GM19463 (cell line): ENCODE measurements at regions not wholly inside any gene's neighbourhood (a gene's known extent, or its start where the extent isn't known, plus 50 kb on each side); places are given as distances from the start of the nearest gene placed in this dataset.

ENCODE experiments used
- ATAC-seq: cut with Tn5 transposase; IDR thresholded peaks from one replicate; pipeline ENCODE4 v1.9.1; 2021; ENCODE audit warnings: mild to moderate bottlenecking, moderate library complexity; ENCODE audit not compliant: unreplicated experiment

DNA sequence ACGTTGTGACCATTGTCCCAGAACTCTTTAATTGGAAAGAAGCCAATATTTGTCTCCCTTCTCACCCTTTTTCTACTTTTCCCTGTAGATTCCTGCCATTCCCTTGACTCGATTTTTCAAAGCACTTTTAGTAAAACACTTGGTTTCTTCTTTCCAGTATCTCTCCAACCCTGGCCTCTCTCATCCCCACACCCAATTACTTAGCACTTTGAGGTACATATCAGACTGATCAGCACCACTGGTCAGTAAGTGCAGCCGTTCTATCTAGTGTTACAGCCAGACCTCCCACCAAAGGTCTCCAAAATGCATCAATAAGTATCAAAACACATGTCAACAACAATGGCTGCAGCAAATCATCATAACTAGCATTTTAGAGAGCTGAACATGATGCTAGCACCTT, 141.9 kb downstream of the BTG1 start:
- no peak for ATAC-seq

DNA sequence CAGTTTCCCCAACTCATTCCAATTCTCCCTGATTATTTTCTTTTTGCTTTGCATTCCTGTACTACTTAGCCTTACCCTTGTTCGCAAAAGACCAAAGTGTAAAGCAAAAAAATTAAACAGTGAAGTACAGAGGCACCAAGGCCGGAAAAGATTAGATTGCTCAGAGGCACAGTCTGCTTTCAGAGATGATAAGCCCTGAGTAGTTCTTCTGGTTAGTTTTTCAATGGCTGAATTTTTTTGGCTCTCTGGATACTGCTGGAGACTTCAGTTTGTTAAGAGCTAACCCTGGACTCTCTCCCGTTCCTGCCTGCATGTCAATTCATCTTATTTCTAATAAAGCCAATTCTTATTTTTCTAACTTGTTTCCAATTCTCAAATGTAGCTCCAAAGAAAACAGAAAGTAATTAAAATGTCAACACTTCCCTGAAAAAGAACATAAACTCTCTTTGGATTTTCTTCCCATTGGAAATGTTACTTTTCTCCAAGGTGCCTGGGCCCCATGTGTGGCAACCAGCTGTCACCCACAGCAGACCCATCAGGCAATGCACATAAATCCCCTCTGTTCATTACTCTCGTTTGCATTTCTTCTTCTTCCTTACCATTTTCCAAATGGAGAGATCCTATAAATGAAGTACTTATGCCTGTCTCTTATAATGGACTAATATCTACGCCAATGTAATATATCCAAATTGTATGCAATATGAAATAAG, 142.8 kb downstream of the BTG1 start:
- no peak for ATAC-seq

DNA sequence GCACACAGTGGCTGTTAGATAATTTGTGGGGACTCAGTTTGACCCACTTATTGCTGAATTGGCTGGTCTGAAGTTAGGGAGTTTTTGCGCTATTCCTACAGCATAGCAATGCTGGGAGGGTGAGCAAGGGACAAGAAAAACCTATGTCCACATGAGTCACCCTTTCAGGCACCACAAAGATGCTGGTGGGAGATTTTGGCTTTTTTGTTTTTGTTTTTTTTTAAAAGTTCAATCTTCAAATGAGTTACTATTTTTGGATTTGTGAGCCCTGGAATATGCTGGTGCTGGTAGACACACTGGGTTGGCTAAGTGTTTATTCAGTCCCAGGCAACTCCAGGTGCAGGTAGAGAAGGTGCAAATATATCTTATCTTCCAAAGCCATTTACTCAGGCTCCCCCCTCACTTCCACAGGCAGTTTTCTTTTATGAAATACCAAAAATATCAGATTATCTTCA, 143.4 kb downstream of the BTG1 start:
- no peak for ATAC-seq

DNA sequence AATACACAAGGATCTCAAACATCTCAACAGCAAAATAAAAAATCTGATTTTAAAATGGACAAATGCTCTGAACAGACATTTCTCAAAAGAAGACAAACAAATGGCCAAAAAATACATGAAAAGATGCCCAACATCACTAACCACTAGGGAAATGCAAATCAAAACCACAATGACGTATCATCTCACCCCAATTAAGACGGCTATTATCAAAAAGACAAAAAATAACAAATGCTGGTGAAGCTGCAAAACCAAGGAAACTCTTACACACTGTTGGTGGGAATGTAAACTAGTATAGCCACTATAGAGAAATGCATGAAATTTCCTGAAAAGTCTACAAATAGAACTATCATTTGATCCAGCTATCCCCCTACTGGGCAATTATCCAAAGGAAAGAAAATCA, 145.0 kb downstream of the BTG1 start:
- ATAC-seq, result no peak

DNA sequence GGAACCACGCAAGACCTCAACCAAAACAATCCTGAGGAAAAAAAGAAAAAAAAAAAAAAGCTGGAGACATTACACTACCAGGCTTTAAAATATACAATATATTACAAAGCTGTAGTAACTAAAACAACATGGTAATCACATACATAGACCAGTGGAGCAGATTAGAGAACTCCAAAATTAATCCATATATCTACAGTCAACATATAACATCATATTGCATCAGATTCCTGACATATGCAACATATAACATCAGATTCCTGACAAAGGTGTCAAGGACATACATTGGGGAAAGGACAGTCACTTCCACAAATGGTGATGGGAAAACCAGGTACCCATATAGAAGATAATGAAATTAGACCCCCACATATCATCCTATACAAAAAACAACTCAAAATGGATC, 145.8 kb downstream of the BTG1 start:
- no peak for ATAC-seq

DNA sequence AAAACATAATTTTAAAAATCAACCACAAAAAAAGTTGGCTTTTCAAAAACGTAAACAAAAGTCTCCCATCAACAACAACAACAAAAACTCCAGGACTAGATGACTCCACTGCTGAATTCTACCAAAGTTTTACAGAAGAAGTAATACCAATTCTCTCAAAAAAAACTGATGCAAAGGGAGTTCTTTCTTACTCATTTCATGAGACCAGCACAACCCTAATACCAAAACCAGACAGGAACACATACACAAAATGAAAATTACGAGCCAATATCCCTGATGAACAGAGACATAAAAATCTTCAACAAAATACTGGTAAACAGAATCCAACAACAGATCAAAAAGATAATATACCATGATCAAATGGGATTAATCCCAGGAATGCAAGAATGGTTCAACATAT, 147.3 kb downstream of the BTG1 start:
- no peak for ATAC-seq

DNA sequence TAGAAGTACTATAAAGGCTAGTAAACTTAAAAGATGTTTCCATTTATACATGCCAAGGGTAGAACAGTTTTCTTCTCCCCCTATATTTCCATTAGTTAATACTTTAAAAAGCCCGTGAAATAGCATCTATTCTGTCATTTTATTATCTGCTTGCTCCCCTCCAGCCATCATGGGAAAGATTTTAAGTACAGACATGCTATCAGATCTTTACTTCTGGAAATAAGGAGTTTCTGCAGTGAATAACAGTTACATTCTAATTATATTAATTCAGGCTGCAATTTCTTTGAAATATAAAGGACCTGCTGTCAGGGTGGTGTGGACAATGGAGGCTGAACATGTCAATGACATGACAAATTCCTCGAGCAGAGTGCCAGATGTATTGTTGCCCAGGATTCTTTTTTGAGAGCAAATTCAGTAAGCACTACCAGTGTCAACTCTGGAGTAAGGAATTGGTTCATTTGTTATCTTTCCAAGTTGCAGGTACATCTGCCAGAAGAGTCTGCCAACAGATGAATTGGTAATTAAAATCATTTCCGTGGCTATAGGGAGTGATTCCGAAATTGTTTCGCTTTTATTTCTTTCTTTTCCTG, 151.3 kb downstream of the BTG1 start:
- no peak for ATAC-seq

DNA sequence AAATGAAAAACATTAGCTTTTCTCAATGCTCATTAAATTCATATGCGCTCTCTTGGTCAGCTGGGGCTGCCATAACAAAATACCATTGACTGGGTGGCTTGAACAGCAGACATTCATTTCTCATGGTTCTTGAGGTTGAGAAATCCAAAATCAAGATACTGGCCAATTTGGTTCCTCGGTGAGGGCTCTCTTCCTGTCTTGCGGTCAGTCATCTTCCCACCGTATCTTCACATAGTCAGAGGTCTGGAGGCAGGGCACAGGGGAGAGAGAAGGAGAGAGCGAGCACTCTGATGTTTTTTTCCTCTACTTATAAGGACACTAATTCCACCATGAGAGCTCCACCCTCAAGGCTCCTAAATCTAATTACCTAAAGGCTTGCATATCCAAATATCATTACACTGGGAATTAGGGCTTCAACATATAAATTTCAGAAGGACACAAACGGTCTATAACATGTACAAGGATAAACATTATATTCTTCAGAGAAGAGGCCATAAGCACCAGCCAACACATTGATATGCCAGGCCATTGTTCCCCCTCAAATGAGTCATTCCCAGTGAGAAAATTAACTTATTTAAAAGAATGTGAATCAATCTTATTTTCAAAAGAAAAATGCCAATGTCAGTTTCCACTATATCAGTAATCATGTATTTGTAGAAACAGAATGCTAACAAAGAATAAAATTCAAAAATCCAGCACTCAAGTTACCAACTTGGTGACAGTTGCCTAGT, 152.2 kb downstream of the BTG1 start:
- no peak for ATAC-seq

DNA sequence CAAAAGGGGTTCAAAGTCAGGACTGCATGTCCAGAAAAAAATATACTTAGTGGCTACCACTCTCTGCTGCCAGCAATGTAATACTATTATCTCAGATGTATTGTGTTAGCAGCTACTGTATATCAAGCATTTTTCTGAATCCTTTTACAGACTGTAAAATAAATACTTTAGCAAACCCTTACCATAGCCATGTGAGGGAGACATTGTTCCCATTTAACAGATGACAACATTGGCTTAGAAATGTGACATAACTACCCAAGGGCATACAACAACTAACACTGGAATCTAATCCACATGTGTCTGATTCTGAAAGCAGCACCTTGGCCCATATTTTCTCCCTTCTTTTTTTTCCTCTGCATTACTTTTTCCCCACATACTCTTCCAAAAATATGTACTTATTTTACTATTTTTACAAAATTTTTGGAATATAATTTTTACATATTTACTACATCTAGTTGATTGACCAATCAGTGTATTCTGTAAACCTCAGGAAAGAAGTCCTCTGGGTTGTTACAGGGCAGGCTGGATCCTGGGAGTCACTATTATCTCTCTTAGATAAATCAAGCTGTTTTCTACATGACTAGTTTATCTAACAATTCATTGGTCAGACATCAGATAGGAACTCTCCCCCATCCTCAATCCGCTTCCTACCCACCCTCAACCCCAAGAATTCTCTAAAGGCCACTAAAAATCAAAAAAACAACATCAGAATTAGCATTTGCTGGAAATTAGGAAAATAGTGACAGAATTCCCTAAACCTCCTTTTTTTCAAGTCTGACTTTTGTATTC, 154.1 kb downstream of the BTG1 start:
- ATAC-seq, result peak; percentile 56

DNA sequence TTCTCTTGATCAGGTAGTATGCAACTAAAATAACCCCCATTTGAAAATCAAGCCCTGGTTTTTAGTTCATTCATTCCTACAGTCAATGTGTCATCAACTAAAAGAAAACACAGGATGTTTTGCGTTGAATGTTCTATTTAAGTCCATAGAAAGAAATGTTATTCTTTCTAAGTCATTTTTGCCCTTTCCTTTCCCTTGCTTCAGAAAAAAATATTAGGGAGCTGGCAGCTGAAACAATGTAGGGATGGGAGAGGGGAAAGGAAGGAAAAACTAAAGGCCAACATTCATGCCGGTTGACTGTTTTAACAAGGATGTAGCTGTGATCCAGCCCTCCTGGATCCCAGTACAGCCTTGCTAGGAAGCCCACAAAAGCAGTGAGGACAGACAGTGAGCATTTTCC, 155.1 kb downstream of the BTG1 start:
- no peak for ATAC-seq

DNA sequence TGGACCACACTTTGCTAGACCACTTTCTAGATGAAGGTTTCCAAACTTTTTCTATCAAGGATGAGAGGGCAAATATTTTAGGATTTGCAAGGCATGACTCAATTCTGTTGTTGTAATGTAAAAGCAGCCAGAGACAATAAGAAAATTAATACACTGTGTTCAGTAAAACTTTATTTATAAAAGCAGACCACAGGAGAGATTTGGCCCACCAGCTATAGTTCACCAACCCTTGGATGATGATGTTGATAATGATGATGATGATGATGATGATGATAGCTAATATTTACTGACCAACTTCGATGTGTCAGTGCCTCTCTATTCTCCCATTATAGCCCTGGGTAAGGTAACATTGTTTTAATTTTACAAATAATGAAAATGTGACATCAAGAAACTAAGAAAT, 156.5 kb downstream of the BTG1 start:
- no peak for ATAC-seq

DNA sequence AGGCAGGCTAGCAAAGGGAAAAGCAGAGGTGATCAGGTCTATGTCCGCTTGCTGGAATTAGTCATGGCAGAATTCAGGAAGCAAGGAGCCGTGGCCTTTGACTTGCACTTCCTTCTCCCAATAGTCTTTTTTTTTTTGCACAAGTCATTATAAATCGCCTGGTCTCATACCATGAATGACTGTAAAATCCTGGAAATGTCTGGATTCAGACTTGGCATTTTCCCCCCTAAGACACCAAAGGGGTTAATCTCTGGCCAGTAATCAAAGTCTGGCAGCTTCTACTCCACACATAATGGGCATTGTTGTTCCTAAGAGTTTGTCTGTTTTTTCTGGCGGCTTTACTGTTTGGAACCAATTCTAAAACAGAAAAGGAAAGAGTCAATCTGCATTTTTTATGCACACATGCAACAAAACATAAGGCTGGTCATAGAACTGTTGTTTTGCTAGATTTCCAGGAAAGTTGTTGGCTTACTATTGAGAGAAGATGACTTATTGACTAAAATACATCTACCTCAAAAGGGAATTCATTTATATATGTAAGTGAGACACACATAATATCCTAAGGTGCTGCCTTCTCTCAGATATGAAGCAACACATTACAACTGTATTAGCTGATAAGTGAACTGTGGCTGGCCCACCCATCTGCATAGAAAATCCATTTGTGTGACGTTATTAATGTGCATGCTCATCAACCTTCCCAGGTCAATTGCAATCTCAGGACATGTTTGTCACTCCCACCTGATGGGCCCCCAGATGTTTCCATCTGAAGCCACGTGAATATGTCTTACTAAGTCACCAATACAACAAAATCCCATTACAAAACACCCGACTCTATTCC, 157.3 kb downstream of the BTG1 start:
- no peak for ATAC-seq

DNA sequence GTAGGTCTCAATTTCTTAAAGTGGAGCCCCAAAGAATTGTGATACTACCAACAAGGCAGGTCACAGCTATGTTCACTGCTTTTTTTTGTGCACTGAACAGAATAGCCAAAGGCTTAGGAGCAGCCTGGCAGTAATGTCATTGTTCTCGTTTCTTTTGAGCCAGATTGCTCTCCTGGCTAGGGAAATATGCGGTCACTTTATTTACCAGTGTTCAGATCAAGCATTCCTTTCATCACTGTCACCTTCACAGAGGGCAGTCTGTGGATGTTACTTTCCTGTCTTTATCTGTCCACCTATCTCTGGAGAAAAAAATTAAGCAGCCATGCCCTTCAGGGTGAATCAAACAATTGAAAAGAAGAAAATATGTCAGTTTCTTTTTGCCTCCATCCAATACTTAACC, 159.6 kb downstream of the BTG1 start:
- no peak for ATAC-seq

DNA sequence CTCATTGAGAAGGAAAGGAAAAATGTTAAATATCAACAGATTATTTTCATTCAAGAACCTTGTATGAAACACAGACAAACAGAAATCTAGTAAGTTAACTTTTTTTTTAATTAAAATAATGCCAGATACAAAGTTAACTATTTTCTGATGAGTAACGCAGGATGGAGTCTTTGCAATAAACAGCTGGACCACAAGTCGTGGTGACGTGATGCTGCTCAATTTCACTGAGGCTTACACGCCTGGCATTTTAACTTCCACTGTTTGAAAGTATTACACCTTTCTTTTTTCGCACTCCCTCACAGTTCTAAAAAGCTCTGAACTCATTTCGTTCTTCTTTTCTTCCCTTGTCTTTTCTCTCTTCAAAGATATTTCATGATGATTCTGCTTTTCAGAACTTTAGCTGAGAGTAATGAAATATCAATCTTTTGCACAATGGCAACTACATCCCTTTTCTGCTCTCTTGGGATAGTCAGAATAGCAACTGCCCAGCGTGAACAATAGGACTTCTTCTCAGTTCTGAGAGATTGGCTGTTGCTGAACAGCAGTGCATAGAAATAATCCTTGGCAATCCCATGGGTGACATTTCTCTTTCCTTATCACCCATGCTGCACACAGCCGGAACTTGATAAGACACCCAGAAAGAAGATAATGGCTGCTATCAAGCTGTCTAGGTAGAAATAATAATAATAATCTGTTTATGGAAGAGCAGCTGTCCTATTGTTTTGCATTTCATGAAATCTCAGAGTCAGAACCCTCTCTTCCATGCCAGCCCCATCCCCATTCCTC, 160.5 kb downstream of the BTG1 start:
- ATAC-seq, result no peak

DNA sequence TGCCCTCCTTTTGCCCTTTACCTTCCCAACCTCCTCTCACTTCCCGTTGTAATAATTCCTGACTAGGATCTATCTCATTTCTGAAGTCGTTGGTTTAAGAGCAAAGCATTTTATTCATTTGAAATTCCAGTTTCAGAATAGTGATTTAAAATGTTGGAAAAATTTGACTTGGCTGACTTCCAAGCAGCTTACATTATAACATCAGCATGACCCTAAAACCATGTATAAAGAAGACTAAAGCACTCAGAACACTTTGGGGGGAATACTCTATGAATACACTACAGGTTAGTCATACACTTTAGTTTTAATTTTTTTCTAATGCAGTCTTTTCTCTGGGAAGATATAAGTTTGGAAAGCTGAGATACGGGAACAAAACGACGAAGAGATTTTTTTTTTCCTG, 161.1 kb downstream of the BTG1 start:
- no peak for ATAC-seq

DNA sequence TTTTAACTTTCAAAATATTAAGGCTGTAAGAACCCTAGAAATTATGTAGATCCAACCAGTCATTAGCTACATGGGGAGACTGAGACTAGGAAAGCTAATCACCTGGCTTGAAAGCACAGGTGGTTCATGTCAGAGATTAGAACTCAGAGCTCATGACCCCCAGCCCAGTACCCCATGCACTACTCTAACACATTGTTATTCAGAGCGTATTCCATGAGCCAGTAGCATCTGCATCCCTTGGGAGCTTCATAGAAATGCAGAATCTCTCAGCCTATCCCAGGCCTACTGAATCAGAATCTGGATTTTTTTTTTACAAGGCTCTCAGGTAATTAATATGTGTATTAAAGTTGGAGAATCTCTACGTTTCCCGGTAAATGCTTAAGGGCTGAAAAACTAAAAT, 161.7 kb downstream of the BTG1 start:
- ATAC-seq, result no peak

DNA sequence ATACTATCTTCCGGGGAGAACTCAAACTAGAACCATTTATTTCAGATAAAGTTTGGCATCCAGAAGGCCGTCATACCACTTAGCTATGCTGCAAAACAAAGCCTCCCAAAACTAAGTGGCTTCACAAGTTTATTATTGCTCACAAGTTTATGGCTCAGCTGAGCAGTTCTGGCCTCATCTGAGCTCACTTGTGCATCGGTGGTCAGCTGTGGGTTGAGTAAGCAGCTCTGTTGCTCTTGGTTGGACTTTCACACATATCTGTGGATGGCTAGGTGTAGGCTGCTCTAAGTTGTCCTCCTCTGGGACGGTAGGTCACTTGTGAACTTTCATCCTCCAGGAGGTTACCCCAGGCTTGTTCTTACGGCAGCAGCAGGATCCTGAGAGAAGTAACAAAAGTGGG, 162.7 kb downstream of the BTG1 start:
- no peak for ATAC-seq

DNA sequence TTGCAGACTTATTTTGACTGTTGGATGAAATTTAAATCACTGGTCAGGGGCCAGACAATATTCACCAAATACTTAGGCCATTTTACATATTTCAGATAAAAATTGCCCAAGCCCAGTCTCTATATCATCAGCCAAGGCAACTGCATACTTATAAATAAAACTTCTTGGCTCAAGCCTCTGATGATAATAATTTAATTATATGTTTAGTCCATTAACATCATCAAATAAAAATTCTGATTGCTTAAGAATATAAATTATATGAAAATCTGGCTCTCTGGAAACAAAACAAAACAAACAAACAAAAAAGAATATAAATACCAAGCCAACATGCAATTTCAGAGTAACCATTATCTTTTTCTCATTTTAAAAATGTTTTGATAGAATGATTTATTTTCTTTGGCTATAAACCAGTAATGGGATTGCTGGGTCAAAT, 165.2 kb downstream of the BTG1 start:
- no peak for ATAC-seq

DNA sequence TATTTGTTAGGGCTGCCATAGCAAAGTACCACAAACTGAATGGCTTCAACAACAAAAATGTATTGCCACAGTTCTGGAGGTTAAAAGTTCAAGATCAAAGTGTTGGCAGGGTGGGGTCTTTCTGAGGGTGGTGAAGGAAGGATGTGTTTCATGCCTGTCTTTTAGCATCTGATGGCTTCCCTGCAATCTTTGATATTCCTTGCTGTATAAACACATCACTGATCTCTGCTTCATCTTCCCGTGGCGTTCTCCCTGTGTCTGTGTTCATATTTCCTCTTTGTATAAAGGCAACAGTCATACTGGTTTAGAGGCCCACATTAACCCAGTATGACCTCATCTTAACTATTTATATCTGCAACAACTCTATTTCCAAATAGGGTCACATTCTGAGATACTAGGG, 167.5 kb downstream of the BTG1 start:
- ATAC-seq, result no peak

DNA sequence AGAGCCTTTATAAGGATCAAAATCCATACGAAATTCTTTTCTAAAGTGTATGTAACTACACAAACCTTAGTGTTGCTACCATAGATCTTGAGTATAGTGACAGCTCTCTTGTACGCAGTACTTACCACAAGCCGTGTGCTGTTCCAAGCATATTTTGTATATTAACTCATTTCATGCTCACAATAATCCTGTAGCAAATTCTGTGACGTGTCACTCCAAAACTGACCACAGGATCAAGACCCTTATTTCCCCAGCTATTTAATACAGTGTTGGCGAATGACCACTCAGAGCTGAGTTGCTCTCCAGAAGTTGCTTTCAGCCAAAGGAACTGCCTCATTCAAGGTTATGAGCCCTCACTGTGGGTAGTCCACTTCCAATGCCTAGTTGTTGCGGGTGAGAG, 169.8 kb downstream of the BTG1 start:
- no peak for ATAC-seq
